D341Med (cell line): ENCODE measurements at regions not wholly inside any gene's neighbourhood (a gene's known extent, or its start where the extent isn't known, plus 50 kb on each side); places are given as distances from the start of the nearest gene placed in this dataset.
"Not testable (repeated sequence)": the region's sequence is repeated elsewhere in the genome, so short reads cannot be mapped to it uniquely, and the experiment has no call there.

Source experiments
- DNase-seq: peaks from one replicate; pipeline ENCODE4 v3.0.0; 2012; ENCODE audit warnings: low spot score

DNA sequence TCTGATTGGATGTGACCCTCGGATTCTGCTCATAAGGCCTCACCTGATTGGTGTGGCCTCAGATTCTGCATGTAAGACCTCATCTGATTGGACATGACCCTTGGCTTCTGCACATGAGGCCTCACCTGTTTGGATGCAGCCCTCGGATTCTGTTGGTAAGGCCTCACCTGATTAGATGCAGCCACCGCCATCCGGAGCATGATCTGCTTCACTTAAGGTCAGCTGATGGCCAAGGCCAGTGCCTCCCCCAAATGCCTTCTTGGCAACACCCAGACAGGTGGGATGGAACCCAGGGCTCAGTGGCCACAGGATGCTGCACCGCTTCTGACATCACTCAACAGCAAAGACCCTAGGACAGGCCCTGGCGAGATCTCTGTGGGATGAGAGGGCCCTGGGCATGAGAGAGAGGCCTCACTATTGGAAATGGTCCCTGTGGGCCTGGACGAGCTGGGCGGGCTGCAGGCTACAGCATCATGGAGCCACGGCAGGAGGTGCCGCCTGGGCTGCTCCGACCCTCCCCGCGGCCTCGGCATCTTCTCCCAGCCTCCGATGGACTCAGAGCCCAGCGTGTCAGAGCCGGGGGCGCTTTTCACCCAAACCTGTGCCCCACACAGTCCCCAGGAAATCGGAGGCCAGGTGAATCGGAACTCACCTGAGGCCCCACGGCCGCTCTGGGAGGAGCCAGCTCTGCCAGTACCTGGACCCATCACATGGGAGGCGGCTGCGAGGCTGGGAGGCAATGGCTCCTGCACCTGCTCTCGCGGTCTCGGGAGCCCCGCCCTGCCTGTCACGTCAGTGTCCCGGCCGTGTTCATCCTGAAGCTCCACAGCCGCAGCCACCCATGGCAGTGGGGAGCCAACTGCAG, 60.9 kb upstream of the ZNF469 start:
- DNase-seq = no peak

DNA sequence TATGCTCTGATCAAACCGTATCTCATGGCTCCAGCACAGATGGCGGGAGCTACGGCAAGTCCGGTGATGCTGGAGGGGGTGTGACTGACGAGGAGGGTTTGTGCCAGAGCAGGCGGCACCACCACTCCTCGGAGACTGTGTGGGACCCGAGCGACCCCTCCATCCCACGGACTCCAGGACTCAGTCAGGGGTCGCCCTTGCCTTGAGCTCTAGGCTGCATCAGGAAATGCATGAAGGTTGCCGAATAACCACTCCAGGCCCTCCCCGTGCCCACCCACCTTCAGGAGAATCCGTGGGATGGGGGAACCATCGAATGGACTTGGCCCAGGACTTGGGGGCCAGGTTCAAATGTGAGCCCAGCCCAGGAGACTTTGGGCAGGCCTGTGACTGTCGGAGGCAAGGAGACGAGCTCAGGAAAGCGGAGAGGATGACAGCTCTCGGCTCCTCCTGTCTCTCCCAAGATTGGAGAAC, 60.2 kb upstream of the ZNF469 start:
- no peak for DNase-seq

DNA sequence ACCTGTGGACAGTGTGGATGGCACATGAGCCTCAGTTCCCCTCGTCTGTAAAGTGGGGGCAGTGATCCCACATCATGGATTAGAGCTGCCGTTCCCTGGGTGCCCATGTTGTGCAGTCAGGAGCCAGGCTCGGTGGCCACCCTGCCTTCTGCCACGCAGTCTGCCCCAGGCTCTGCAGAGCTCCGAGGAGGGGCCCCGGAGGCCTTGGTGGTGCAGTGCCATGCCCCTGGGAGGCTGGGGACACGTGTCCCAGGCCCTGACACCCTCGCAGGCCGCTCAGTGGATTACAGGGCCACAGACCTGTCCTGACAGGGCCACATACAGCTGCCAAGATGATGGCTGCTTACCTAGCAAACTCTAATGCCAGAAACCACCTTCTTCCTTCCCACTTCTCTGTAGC, 59.7 kb upstream of the ZNF469 start:
- no peak for DNase-seq

DNA sequence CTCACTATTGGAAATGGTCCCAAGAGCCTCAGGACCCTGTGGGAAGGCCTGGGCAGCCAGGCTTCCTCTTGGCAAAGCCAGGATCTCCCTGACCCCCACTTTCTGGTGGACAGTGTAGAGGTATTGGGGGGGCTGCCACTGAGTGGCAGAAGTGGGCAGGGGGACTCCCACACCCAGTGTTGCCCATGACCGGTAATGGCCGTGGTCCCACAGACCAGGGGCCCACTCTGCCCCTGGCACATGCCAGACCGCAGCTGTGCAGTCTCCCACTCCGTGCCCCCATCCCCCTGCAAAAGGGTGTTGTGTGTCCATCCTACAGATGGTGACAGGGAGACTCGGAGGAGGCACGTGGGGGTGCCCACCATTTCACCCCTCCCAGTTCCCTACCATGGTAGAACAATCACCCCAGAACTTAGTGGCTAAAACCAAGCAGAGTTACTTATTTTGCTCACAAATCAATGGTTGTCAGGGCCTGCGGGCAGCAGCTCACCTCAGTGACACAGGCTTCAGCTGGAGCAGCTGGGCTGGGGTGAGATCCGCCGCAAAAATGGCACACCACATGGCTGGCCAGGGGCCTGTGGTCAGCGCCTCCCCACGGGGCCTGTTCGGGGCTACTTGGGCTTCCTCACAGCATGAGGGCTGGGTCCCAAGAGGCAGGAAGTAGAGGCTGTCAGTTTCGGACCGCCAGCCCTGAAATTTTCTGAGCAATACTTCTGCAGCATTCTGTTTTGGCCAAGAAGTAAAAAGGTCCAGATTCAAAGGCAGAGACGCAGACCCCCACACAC, 59.0 kb upstream of the ZNF469 start:
- no peak for DNase-seq

DNA sequence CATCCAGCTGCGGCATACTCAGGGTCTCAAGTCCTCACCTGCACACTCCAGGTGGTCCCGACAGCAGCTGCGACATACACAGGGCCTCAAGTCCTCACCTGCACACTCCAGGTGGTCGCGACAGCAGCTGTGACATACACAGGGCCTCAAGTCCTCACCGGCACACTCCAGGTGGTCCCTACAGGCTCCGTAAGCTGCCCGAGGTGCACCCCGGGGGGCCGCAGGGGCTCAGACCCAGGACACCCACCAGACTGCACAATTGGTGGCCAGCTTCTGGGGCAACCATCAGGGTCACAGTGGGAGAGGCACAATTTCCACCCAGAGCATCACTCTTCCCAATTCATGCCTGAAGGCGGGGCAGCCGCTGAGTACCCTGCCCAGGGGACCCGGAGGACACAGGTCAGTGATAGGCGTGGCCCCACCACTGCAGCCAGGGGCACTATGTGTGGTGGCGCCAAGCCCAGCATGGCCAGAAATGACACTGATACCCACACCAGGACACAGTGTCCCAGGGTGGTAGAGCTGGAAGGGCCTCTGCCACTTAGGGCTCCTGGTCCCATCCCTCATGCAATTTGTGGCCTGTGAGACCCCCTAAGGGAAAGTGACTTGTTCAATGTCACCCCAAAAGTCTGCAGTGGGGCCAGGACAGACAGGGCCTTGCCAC, 57.5 kb upstream of the ZNF469 start:
- DNase-seq = no peak

DNA sequence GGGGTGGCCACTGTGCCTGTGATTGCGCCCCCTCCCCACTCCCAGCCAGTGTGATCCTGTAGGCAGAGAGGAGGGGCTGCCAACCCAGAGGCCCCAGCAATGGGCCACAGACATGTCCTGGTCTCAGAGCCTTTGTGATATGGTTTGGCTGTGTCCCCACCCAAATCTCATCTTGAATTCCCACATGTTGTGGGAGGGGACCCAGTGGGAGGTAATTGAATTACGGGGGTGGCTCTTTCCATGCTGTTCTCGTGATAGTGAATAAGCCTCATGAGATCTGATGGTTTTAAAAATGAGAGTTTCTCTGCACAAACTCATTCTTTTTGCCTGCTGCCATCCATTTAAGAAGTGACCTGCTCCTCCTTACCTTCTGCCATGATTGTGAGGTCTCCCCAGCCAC, 56.8 kb upstream of the ZNF469 start:
- no peak for DNase-seq

DNA sequence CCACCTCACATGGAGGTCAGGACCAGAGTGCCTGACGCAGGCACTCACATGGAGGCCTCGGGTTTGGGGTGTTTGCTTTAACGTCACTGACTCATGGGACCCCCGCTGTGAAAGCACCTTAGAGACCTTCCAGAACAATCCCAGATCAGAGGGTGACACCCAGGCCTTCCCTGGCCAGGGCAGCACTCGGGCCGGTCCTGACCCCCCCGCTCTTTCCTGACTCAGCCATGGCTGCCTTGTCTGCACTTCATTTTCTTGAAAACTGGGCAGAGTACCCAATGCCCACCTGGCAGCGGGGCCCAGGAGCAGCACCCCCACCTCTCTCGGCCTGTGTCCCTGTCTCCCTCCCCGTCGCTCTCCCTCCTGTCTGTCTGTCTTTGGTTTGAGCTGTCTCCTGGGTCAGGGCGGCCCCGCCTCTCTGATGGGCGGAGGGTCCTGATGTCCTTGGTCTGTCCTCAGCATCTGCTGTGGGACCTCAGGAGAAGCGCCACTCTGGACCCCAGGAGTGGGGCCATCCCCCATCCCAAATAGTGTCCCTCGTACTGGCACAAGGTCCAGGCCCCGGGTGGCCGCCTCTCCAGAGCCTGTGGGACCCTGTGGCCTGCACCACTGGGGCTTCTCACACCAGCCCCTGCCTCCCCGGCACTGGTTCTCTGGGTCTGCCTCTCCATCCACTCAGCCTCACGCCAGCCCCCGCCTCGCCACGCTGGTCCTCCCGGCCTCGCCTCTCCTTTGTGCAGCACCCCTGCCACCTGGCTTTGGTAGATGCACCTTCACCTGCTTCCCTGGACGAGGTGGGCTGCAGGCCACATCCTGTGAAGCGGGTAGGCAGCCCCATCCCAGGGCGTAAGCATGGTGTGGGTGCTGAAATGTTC, 55.9 kb upstream of the ZNF469 start:
- DNase-seq = no peak

DNA sequence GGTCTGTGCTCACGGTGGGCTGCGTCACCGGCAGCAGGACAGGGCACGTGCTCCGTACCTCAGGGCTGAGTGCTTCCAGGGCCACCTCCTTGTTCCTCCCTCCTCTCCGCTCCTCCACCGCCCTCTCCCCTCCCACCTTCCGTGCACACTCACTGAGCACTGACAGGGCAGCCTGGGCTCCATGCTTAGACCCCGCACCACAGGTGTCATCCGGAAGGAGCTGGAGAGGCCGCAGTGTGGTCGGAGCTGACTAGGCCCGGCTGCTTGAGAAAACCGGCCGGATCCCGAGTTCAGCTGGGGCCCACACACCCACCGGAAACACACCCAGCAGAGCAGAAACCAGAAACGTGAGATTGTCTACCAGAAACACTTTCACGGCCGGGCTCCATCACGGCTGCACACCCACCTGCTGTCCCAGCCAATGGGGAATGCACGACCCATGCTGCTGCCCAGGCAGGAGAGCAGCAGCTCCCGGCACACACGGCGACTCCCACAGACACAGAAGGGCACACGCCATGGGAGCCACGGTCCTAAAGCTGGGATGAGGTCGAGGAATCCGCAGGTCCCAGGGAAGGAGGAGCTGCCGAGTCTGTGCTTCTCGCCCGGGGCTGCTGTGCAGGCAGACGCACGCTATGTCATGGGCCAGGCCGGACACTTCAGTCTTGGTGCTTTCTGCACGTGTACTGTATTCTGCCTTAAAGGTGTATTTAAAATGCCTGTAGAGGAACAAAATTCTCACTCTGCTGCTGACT, 55.0 kb upstream of the ZNF469 start:
- no peak for DNase-seq

DNA sequence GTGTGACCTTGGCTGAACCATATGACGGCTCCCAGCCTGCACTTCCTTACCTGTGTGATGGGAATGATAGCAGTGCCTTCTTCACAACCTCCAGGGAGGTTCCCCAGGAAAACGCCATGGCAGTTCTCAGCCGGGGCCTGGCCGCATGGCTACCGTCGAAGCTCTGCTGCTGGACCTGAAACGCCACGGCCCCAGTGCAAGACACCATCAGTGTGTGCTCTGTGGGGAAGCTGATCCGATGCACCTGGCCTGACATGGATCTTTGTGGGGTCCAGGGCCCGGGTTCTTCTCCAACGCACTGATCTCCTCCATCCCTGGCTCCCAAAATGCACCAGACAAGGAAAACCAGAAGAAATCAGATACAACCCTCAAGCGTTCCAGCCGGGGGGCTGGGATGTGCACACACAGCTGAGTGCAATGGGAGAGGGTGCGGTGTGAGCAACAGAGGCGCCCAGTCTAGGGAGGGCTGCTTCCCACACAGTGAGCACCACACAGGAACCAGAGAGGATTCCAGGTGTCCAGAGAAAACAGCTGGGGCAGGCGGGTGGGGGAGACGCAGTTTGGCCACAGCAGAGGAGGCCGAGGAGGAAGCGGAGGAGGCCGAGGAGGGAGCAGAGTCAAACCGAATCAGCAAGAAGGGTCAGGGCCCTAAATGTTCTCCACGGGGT, 54.3 kb upstream of the ZNF469 start:
- DNase-seq = no peak

DNA sequence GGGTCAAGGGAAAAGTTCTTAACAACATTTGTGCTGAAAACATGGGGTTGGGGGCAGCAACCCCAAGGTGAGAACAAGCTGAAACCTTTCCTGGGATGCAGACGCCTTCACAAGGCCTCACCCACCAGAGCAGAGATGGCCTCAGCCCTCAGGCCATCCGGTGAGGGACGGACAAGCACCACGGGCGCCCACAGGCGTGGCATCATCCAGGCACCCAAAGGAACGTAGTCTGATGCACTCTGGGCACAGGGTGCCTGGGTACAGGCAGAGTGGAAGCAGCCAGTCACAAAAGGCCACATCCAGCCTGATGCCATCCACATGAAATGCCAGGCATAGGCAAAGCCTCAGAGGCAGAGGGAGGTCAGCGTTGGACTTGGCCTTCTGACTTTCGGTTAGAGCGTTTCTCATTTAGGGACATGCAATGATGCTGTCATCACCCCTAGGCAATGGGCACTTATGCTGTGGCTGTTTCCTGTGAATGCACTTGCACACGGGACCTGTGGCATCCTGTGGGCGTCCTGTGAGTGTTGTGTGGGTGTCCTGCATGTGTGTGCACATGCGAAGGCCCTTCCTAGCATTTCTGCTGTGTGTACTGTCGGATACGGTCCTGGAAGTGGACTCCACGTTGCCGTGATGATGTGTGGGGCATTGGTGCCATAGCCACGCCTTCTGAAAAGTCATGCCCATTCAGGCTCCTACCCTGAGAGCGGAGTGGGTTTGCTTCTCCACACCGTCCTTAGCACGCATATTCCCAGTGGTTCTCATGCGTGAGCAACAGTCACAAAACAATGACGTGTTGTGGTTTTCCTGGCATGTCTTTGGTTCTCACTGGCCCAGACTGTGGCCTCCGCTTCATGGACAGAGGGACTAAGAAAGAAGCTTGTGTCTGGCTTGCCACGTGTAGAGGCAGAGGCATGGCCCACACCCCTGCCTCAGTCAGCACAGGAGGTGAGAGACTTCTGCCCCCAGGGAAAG, 52.7 kb upstream of the ZNF469 start:
- DNase-seq = no peak

DNA sequence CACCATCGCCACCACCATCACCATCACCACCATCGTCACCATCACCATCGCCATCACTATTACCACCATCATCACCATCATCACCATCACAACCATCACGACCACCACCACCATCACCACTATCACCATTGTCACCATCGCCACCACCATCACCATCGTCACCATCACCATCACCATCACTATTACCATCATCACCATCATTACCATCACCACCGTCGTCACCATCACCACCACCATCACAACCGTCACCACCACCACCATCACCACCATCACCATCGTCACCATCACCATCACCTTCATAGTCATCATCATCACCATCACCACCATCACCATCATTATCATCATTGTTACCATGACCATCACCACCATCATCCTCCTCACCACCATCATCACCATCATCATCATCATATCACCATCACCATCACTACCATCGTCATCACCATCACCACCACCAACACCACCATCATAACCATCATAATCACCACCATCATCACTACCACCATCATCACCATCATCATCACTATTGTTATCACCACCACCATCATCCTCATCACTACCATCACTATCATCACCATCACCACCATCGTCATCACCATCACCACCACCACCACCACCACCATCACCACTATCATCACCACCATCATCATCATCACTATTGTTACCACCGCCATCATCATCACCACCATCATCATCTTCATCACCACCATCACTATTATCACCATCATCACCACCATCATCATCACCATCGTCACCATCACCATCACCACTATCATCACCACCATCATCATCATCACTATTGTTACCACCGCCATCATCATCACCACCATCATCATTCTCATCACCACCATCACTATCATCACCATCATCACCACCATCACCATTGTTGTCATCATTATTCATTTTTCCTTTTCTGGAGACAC, 51.5 kb upstream of the ZNF469 start:
- no peak for DNase-seq

DNA sequence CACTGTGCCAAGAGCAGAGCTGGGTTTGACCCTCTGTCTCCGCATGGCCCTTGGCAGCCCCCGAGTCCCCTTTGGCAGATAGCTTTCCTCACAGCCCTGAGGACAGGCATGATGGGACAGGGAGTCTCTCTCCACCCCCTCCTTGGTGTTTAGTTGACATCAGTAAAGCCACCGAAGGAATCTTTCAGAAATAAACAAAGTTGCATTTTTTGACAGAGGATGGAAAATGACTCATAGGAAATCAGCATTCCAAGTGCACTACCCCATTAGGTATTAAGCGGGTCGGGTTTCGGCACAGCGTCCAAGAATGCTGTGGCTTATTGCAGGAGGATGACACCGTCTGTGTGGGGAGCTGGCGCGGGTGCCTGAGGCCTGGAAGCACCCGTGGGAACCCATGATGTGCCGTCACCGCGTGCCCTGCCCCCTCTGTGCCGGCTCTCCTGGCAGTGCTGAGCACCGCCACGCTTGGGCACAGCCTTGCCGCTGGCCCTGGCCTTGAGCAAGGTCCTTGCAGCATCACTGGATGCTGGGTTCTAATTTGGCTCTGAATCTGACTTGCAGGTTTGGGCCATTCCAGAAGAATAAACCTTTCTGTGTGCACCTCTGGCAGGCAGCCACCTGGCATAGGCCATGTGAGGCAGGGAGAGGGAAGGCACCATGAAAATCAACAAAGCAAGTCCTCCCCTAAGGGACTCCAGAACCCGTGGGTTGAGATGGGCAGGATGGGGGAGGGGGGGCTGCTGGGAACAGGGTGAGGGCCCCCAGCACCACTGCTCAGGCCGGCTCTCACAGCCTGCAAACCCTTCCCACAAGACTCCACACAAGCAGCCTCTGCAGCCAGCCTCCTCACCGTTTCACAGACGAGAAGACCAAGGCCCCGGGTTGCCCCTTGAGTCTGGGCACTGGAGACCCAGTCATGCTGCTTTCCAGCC, 50.5 kb upstream of the ZNF469 start:
- DNase-seq = no peak

DNA sequence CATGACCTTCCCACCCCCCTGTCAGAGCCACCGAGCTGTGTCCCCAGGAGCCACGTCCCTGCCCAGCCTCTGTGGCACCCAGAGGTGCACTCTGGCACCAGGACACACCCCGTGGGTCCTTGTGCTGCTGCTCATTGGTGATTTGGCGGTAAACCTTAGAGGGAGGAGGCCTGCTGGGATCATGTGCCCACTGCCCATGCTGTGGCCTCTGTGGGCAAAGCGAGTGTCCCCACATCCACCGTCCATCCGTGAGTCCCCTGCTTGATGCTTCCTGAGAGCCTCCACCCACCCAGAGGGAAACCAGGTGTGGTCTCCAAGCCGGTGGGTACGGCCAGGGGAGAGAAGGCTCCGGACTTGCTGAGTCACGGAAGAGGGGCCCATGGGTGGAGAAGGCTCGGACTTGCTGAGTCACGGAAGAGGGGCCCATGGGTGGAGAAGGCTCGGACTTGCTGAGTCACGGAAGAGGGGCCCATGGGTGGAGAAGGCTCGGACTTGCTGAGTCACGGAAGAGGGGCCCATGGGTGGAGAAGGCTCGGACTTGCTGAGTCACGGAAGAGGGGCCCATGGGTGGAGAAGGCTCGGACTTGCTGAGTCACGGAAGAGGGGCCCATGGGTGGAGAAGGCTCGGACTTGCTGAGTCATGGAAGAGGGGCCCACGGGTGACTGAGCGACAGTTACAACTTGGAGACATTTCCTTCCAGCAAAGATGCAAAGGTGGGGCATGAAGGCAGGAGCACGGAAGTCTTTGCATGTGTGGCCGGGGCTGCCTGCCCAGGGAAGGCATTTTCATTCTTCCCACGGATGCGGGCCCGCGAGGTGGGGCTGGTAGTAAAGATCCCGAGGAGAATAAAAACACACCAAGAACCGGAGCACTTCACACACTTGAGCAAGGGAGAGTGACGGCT, 49.6 kb upstream of the ZNF469 start:
- DNase-seq = not testable (repeated sequence)
